ENCODE measurements at regions not wholly inside any gene's neighbourhood (a gene's known extent, or its start where the extent isn't known, plus 50 kb on each side); places are given as distances from the start of the nearest gene placed in this dataset.

GRCh38 chr16:52364500-52364899 is 182.4 kb downstream of the TOX3 start:
- TF ChIP-seq, protein P1, sequence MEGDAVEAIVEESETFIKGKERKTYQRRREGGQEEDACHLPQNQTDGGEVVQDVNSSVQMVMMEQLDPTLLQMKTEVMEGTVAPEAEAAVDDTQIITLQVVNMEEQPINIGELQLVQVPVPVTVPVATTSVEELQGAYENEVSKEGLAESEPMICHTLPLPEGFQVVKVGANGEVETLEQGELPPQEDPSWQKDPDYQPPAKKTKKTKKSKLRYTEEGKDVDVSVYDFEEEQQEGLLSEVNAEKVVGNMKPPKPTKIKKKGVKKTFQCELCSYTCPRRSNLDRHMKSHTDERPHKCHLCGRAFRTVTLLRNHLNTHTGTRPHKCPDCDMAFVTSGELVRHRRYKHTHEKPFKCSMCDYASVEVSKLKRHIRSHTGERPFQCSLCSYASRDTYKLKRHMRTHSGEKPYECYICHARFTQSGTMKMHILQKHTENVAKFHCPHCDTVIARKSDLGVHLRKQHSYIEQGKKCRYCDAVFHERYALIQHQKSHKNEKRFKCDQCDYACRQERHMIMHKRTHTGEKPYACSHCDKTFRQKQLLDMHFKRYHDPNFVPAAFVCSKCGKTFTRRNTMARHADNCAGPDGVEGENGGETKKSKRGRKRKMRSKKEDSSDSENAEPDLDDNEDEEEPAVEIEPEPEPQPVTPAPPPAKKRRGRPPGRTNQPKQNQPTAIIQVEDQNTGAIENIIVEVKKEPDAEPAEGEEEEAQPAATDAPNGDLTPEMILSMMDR (conservative IDR thresholded peaks at IDR 0.05; ENCODE audit: low read length), result no peak
- no peak for TF ChIP-seq EZH2phosphoT487 (IDR thresholded peaks at IDR 0.05; ENCODE audit: borderline replicate concordance, low read depth, low read length)

Data from OCI-LY7 (cell line).